Left cardiac atrium (tissue), 4 donors: ENCODE measurements at regions not wholly inside any gene's neighbourhood (a gene's known extent, or its start where the extent isn't known, plus 50 kb on each side); places are given as distances from the start of the nearest gene placed in this dataset.
"Not testable (repeated sequence)": the region's sequence is repeated elsewhere in the genome, so short reads cannot be mapped to it uniquely, and the experiment has no call there.

Source experiments
- ATAC-seq, 2 donors: fragments of 200-7000 bp; cut with Tn5 transposase; one replicate each; pipeline ENCODE4 v1.9.1; 2020; ENCODE audit warnings: mild to moderate bottlenecking in 2 of 2, moderate library complexity in 2 of 2
- DNase-seq: peaks from one replicate; pipeline ENCODE4 v3.0.0-alpha.2; 2020
- intact Hi-C, 2 donors: fragments of 100-400 bp; cut with DNase I; formaldehyde crosslinking; loops; one replicate each; pipeline versions ENCODE4 v1.14.1 to v1.15.1; 2022 to 2023
- donor health status: DM: no; HTN: yes; CAD: no.
- donor health status: DM: no; HTN: yes; CAD: no; lungs with severe emphysema.
- donor health status: DM: yes; HTN: yes; CAD: no.
- donor health status: Dilated cardiomyopathy.

DNA sequence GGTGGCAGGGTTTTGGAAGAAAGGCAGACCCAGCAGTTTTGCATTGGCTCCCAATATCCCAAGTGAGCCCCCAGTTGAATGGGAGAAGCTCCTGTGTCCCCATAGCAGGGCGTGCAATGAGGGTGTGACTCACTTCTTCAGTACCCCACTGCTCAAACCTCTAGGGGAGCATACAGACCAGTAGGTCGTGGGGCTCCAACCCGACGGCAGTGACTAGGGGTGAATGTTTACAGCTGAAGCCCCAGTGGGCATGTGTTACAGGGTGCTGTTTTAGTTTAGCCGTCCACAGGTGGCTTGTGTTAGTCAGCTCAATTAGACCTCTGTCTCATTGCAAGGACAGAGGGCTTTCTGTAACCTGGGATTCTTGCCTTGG, 564.5 kb upstream of the CNTN5 start:
- intact Hi-C loops: no loop called here

DNA sequence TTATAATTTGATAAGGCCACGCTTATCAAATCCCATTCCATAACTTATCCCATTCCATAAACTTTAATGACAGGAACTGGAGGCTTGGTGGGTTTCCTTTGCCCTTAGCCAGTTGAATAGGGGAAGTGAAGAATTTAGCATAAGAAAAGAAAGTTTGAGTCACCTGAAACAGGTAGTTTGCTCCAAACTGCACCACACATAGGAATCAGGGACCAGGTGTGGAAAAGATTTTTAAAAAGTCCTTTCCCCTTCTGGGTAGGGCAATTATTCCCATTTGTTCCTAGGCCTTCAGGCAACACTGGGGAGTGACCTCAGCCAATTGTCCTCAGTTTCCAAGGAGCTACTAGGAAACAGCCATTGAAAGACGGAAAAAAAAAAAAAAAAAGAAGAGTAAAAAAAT, 525.7 kb upstream of the CNTN5 start:
- no peak for ATAC-seq

More for the DNA sequence above, 564.5 kb upstream of the CNTN5 start:
- DNase-seq (no peak), ATAC-seq (no peak)

DNA sequence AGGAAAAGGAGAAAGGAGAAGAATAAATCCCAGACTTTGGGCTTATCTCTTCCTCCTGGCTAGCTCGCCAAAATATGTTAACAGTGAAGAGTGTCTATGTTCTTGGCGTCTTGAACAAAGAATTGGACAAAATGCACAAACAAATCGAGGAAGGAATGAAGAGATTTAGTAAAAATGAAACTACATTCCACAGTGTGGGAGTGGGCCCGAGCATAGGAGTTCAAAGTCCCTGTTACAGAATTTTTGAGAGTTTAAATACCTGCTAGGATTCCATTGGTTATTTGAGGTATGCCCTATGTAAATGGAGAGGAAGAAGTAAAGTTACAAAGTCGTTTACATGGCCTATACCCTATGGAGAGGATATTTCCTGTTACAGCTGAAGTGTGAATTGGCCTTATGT, 525.1 kb upstream of the CNTN5 start:
- intact Hi-C loops: no loop called here
- DNase-seq (no peak), ATAC-seq (no peak)

More for the DNA sequence above, 525.7 kb upstream of the CNTN5 start:
- no peak for DNase-seq
- intact Hi-C loops: no loop called here

DNA sequence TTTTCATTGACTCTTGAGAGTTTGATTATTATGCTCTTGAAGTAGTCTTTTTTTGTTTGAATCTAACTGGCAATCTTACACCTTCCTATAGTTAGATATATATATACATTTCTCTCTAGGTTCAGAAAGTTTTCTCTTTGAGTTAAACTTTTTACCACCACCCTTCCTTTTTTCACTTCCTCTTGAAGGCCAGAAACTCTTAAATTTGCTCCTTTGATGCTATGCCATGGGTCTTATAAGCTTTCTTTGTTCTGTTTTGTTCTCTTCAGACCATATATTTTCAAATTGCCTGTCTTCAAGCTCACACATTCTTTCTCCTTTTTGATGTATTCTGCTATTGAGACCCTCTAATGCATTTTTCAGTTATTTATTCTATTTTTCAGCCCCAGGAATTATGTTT, 513.5 kb upstream of the CNTN5 start:
- intact Hi-C loops: no loop called here
- ATAC-seq (no peak), DNase-seq (no peak)

- ATAC-seq (no peak), DNase-seq (no peak)
- intact Hi-C loops: no loop called here
These were observed 507.8 kb upstream of the CNTN5 start for GRCh38 chr11:98512938-98513337.

DNA sequence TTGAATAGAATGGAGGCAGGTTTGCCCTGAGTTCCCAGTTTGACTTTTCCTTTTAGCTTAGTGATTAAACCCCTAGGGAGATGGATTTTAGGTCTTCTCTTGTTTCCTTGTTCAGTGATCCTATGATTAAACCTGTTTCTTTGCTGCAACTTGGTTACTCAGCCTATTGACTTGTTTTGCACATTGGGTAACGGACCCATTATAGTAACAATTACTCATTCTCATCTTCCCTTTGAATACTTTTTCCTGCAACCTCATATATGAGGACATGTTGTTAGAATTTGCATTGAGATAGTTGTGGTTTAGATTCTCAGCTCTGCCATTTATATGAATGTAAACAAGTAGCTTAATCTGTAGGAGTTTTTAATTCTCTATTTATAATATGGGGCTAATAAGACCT, 489.2 kb upstream of the CNTN5 start:
- intact Hi-C loops: no loop called here
- no peak for DNase-seq
- no peak for ATAC-seq

- no peak for ATAC-seq
- intact Hi-C loops: no loop called here
- no peak for DNase-seq
These were observed 484.7 kb upstream of the CNTN5 start for GRCh38 chr11:98536023-98536422.

DNA sequence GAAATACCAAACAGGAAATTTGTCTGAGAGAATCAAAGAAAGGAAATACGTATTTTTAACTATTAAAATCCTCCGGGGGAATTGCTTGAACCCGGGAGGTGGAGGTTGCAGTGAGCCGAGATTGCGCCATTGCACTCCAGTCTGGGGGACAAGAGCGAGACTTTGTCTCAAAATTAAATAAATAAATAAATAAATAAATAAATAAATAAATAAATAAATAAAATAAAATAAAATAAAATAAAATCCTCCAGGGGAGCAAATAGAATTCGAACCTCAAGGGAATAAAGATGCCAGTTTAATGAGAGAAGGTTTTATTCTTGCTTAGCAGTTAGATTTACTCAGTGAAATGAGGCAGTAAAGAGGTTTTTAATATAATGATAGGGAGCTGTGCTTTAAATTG, 482.4 kb upstream of the CNTN5 start:
- ATAC-seq, DNase-seq, intact Hi-C loops: not testable (repeated sequence)

GRCh38 chr11:98545544-98546175, 475.1 kb upstream of the CNTN5 start:
- ATAC-seq: peak in 1 of 2 donors; percentile 51
- intact Hi-C loops: no loop called here
- no peak for DNase-seq

DNA sequence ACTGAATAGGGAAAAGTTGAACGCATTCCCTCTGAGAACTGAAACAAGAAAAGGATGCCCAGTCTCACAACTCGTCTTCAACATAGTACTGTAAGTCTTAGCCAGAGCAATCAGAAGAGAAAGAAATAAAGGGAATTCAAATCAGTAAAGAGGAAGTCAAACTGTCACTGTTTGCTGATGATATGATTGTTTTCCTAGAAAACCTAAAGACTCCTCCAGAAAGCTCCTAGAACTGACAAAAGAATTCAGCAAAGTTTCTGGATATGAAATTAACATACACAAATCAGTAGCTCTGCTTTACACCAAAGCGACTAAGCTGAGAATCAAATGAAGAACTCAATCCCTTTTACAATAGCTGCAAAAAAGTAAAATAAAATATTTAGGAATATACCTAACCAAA, 471.2 kb upstream of the CNTN5 start:
- ATAC-seq: no peak
- intact Hi-C loops: no loop called here
- no peak for DNase-seq

- no peak for DNase-seq
- intact Hi-C loops: no loop called here
- ATAC-seq: no peak
These were observed 460.8 kb upstream of the CNTN5 start for GRCh38 chr11:98559961-98560360.

- intact Hi-C loops: no loop called here
- no peak for DNase-seq
- no peak for ATAC-seq
These were observed 459.5 kb upstream of the CNTN5 start for GRCh38 chr11:98561252-98561651.

- DNase-seq: no peak
- ATAC-seq: no peak
- intact Hi-C loops: no loop called here
These were observed 458.8 kb upstream of the CNTN5 start for GRCh38 chr11:98561877-98562395.

DNA sequence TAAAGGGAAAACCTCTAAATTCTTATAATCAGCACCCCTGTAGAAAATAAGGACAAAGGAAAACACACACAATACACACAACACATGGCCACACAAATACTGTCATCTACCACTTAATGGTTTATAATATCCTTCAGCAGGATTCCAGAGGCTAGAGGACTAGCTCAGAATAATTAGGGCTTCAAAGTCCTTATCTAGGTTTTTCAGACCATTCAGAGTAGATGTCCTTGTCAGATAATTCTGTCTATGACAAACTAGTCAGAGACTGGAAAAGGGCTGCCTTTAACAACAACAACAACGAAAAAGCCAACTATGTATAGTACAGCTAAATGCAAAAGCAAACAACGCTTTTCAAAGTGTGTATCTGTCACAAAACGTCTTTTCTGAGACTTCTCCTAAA, 456.5 kb upstream of the CNTN5 start:
- DNase-seq (no peak), ATAC-seq (no peak)
- intact Hi-C loops: no loop called here

- ATAC-seq: no peak
- intact Hi-C loops: no loop called here
- DNase-seq: no peak
These were observed 455.9 kb upstream of the CNTN5 start for GRCh38 chr11:98564881-98565280.

GRCh38 chr11:98565311-98565710, 455.4 kb upstream of the CNTN5 start:
- ATAC-seq: no peak
- intact Hi-C loops: no loop called here
- DNase-seq: no peak

DNA sequence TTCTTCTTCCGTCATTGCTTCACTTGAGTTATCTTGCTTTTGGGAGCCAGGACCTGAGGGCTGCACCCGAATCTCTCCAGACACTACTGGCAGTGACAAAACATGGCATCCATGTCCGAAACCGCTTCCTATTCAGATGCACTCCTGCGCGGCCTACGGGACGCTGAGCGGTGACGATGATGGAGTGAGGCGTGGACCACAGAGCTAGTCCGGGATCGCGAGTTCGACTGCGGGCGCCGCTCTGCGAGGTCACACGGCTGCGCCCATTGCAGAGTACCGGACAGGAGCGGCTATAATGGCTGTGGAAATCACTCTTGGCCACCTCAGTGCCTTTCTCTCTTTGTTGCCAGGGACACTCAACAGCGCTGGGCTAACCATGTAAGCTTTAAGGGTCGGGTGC, 453.8 kb upstream of the CNTN5 start:
- ATAC-seq: no peak
- intact Hi-C loops: no loop called here
- DNase-seq: no peak

- ATAC-seq: no peak
- DNase-seq: no peak
- intact Hi-C loops: no loop called here
These were observed 452.7 kb upstream of the CNTN5 start for GRCh38 chr11:98568013-98568412.

DNA sequence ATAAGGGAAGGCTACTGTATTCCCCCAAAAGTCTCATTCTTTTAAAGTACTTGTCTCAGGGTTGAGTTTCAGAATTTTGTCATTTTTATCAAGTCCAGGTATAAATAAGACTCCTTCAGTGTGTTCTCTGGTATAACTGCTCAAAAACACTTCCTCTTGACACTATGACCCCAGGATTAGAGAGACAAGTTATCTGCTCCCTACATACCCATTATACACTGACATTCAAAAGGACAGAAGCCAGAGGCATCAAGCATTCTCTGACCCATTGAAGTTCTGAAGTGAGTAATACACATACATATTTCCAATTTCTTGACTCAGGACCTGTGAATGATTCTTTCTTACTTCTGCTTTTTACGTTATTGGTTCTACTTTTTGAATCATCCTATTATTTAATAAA, 447.8 kb upstream of the CNTN5 start:
- intact Hi-C loops: no loop called here
- DNase-seq (no peak), ATAC-seq (no peak)

DNA sequence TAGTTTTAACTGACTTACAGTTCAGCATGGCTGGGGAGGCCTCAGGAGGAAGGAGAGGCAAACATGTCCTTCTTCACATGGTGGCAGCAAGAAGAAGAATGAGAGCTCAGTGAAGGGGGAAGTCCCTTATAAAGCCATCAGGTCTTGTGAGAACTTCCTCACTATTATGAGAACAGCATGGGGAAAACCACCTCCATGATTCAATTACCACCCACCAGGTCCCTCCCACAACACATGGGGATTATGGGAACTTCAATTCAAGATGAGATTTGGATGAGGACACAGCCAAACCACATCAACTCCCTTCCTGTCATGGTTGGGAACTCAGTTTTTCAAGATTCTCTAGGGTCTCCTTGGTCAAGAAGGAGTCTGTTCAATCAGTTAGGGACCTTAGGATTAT, 432.9 kb upstream of the CNTN5 start:
- DNase-seq (no peak), ATAC-seq (no peak)
- intact Hi-C loops: no loop called here

GRCh38 chr11:98589967-98590366, 430.8 kb upstream of the CNTN5 start:
- intact Hi-C loops: no loop called here
- no peak for ATAC-seq
- no peak for DNase-seq

DNA sequence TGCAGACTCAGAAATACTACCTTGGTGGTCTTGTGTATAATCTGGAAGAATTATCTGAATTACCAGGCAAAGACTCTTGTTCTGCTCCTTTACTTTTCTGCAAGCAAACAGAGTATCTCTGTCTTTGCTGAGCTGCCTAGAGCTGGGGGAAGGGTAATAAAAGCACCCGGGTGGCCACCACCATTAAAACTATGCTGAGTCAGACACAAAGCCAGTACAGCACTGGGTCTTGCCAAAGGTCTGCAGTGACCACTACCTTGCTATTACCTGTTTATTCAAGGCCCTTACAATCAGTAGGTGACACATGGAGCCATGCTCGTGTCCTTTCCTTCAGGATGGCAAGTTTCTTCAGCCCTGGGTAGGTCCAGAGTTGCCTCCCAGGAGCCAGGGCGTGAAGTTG, 420.6 kb upstream of the CNTN5 start:
- ATAC-seq: no peak
- no peak for DNase-seq
- intact Hi-C loops: no loop called here
